ENCODE measurements at regions not wholly inside any gene's neighbourhood (a gene's known extent, or its start where the extent isn't known, plus 50 kb on each side); places are given as distances from the start of the nearest gene placed in this dataset.

- no peaks in the 10 kb centered on the region for H3K4me1 Mint-ChIP-seq
These were observed 334.9 kb upstream of the ID4 start for GRCh38 chr6:19502301-19502700.

GRCh38 chr6:19515939-19516338 is 321.2 kb upstream of the ID4 start:
- peaks cover 59% of the 10 kb centered on the region for H3K9me3 Mint-ChIP-seq
- no peak overlapping the region for H3K27ac Mint-ChIP-seq
- no peak overlapping the region for H3K4me3 Mint-ChIP-seq
- no peaks in the 10 kb centered on the region for H3K4me1 Mint-ChIP-seq
- no peaks in the 10 kb centered on the region for H3K27me3 Mint-ChIP-seq (ENCODE audit: low read depth)
- peaks cover 27% of the 10 kb centered on the region for H3K36me3 Mint-ChIP-seq
- no peak for TF ChIP-seq CTCF (IDR thresholded peaks at IDR 0.05; ENCODE audit: unreplicated experiment)
- no peak for DNase-seq (ENCODE audit: low spot score in 2 of 2, unreplicated experiment in 2 of 2)

More at GRCh38 chr6:19502301-19502700, 334.9 kb upstream of the ID4 start:
- no peak overlapping the region for H3K27ac Mint-ChIP-seq
- peaks cover 8% of the 10 kb centered on the region for H3K36me3 Mint-ChIP-seq
- H3K27me3 Mint-ChIP-seq (ENCODE audit: low read depth), result no peaks in the 10 kb centered on the region
- H3K9me3 Mint-ChIP-seq, result peaks cover 52% of the 10 kb centered on the region
- no peak overlapping the region for H3K4me3 Mint-ChIP-seq
- no peak for DNase-seq (ENCODE audit: low spot score in 2 of 2, unreplicated experiment in 2 of 2)
- TF ChIP-seq CTCF (IDR thresholded peaks at IDR 0.05; ENCODE audit: unreplicated experiment), result no peak

DNA sequence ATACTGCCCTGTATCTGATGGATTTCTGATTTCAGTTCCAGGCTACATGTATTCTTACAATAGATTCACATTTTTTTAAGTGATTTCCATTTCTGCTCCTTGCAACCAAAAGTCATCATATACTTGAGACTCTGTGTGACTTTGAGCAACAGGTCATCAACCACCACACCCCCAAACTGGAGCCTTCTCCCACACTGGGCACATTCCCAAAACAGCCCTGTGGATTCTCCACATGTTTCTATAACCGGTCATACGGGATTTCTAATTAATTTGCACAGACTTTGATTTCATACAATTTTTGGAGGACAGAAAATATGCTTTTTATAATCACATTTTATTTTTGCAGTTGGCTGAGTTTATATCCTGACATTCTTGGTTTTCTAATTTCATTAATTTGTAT is 317.2 kb upstream of the ID4 start:
- H3K4me3 Mint-ChIP-seq, result no peak overlapping the region
- H3K9me3 Mint-ChIP-seq, result peaks cover 26% of the 10 kb centered on the region
- H3K27me3 Mint-ChIP-seq (ENCODE audit: low read depth), result no peaks in the 10 kb centered on the region
- H3K36me3 Mint-ChIP-seq, result peaks cover 13% of the 10 kb centered on the region
- H3K4me1 Mint-ChIP-seq, result peaks cover 9% of the 10 kb centered on the region
- TF ChIP-seq CTCF (IDR thresholded peaks at IDR 0.05; ENCODE audit: unreplicated experiment), result no peak
- DNase-seq (ENCODE audit: low spot score in 2 of 2, unreplicated experiment in 2 of 2), result no peak
- no peak overlapping the region for H3K27ac Mint-ChIP-seq

DNA sequence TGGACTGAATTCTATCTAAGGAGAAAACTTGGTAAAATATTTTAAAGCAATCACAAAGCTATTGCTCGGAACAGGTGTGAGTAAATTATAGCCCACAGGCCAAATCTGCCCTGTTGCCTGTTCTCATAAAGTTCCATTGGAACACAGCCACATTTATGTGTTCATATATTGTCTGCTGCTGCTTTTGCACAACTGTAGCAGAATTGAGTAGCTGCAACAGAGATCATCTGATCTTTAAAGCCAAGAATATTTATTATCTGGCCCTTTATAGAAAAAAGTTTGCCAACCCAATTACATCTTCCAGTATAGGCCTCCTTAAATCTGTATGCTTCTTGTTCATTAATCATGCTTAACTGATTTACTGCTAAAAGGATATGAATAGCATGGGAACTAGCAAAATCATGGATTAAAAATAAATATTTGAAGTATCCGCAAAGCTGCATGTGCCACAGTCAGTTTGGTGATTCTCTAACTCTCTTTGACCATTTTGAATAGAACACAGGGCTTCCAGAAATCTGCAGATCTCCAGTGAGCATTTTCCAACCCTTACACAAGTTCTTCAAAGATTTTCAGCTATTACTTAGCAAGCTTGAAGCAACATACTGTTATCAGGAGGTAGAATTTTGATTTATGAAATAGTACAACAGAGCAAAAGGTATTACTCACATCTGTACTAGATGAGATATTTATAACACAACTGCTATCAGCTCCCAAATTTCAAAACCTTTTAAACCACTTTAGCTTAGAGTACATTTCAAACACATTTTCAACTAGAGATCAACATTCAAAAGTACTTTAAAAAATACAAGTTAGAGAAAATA is 312.6 kb upstream of the ID4 start:
- Mint-ChIP-seq H3K27ac (no peak overlapping the region), H3K9me3 (peaks cover 4% of the 10 kb centered on the region), H3K4me1 (peaks cover 10% of the 10 kb centered on the region), H3K36me3 (no peaks in the 10 kb centered on the region), H3K4me3 (no peak overlapping the region), H3K27me3 (ENCODE audit: low read depth) (no peaks in the 10 kb centered on the region)
- TF ChIP-seq CTCF (IDR thresholded peaks at IDR 0.05; ENCODE audit: unreplicated experiment), result no peak
- DNase-seq (ENCODE audit: low spot score in 2 of 2, unreplicated experiment in 2 of 2), result no peak

GRCh38 chr6:19525673-19526072 is 311.5 kb upstream of the ID4 start:
- no peak for TF ChIP-seq CTCF (IDR thresholded peaks at IDR 0.05; ENCODE audit: unreplicated experiment)
- H3K9me3 Mint-ChIP-seq, result peaks cover 4% of the 10 kb centered on the region
- no peak for DNase-seq (ENCODE audit: low spot score in 2 of 2, unreplicated experiment in 2 of 2)
- H3K27ac Mint-ChIP-seq, result no peak overlapping the region
- no peak overlapping the region for H3K4me3 Mint-ChIP-seq
- peaks cover 10% of the 10 kb centered on the region for H3K4me1 Mint-ChIP-seq
- no peaks in the 10 kb centered on the region for H3K27me3 Mint-ChIP-seq (ENCODE audit: low read depth)
- H3K36me3 Mint-ChIP-seq, result no peaks in the 10 kb centered on the region
